Liver (tissue), 8 donors: ENCODE measurements at regions not wholly inside any gene's neighbourhood (a gene's known extent, or its start where the extent isn't known, plus 50 kb on each side); places are given as distances from the start of the nearest gene placed in this dataset.

Experiments
- DNase-seq: peaks from one replicate; pipeline ENCODE4 v3.0.0-alpha.2; 2017; ENCODE audit warnings: low spot score
- H3K27ac ChIP-seq, 2 donors: one replicate each; pipeline ENCODE4 v1.7.0; 2013; ENCODE audit warnings: inconsistent platforms in 2 of 2, low read length in 2 of 2, control low read depth in 1 of 2, low read depth in 1 of 2, mild to moderate bottlenecking in 1 of 2
- H3K27me3 ChIP-seq, 4 donors: one replicate each; pipeline versions ENCODE4 v1.6.1 to v1.7.0; 2013; ENCODE audit warnings: low read length in 3 of 4, inconsistent platforms in 1 of 4, mild to moderate bottlenecking in 1 of 4, moderate library complexity in 1 of 4; ENCODE audit not compliant: control insufficient read depth in 4 of 4, insufficient read depth in 4 of 4
- H3K36me3 ChIP-seq, 4 donors: one replicate each; pipeline versions ENCODE4 v1.6.1 to v1.7.0; 2013; ENCODE audit warnings: low read length in 3 of 4, mild to moderate bottlenecking in 3 of 4, low read depth in 1 of 4, moderate library complexity in 1 of 4; ENCODE audit not compliant: control insufficient read depth in 4 of 4, insufficient read depth in 3 of 4
- H3K4me1 ChIP-seq, 4 donors: one replicate each; pipeline versions ENCODE4 v1.6.1 to v1.7.0; 2013; ENCODE audit warnings: low read length in 3 of 4, mild to moderate bottlenecking in 3 of 4, moderate library complexity in 1 of 4; ENCODE audit not compliant: control insufficient read depth in 4 of 4, insufficient read depth in 4 of 4
- H3K4me3 ChIP-seq, 3 donors: one replicate each; pipeline versions ENCODE4 v1.6.1 to v1.7.0; 2013; ENCODE audit warnings: low read length in 3 of 3, control low read depth in 1 of 3, low read depth in 1 of 3, mild to moderate bottlenecking in 1 of 3
- H3K9ac ChIP-seq, 2 donors: one replicate each; pipeline ENCODE4 v1.7.0; 2013; ENCODE audit warnings: low read length in 2 of 2, mild to moderate bottlenecking in 2 of 2, moderate library complexity in 2 of 2, control low read depth in 1 of 2, low read depth in 1 of 2
- H3K9me3 ChIP-seq, 4 donors: one replicate each; pipeline versions ENCODE4 v1.6.1 to v1.7.0; 2013; ENCODE audit warnings: low read length in 3 of 4; ENCODE audit not compliant: control insufficient read depth in 4 of 4
- EGR1 ChIP-seq, 2 donors: IDR thresholded peaks; 2 replicates each; pipeline ENCODE4 v1.6.1; 2016 to 2018; ENCODE audit warnings: antibody characterized with exemption in 2 of 2, low read depth in 2 of 2
- FOXA1 ChIP-seq: IDR thresholded peaks from 2 replicates; pipeline ENCODE4 v1.6.1; 2016; ENCODE audit warnings: antibody characterized with exemption
- FOXA2 ChIP-seq: IDR thresholded peaks from 2 replicates; pipeline ENCODE4 v1.6.1; 2016; ENCODE audit warnings: antibody characterized with exemption
- GABPA ChIP-seq, 2 donors: IDR thresholded peaks in 1 of 2; conservative IDR thresholded peaks in 1 of 2; 2 replicates each; pipeline ENCODE4 v1.6.1; 2016; ENCODE audit warnings: antibody characterized with exemption in 2 of 2, mild to moderate bottlenecking in 1 of 2, moderate library complexity in 1 of 2
- HNF4A ChIP-seq, 2 donors: conservative IDR thresholded peaks; 2 replicates each; pipeline ENCODE4 v1.6.1; 2016; ENCODE audit warnings: antibody characterized with exemption in 2 of 2, mild to moderate bottlenecking in 2 of 2
- HNF4G ChIP-seq: IDR thresholded peaks from 2 replicates; pipeline ENCODE4 v1.6.1; 2016; ENCODE audit warnings: antibody characterized with exemption
- JUND ChIP-seq, 2 donors: IDR thresholded peaks; 2 replicates each; pipeline ENCODE4 v1.6.1; 2016; ENCODE audit warnings: antibody characterized with exemption in 2 of 2
- NR2F2 ChIP-seq: IDR thresholded peaks from 2 replicates; pipeline ENCODE4 v1.6.1; 2016; ENCODE audit warnings: antibody characterized with exemption
- RAD21 ChIP-seq, 2 donors: IDR thresholded peaks; 2 replicates each; pipeline ENCODE4 v1.6.1; 2016; ENCODE audit warnings: antibody characterized with exemption in 2 of 2, mild to moderate bottlenecking in 2 of 2
- RXRA ChIP-seq, 2 donors: IDR thresholded peaks; 2 replicates each; pipeline ENCODE4 v1.6.1; 2017 to 2018; ENCODE audit warnings: antibody characterized with exemption in 2 of 2, mild to moderate bottlenecking in 1 of 2
- SP1 ChIP-seq: IDR thresholded peaks from 2 replicates; pipeline ENCODE4 v1.6.1; 2018; ENCODE audit warnings: antibody characterized with exemption, mild to moderate bottlenecking
- TAF1 ChIP-seq: conservative IDR thresholded peaks from 2 replicates; pipeline ENCODE4 v1.6.1; 2016; ENCODE audit warnings: antibody characterized with exemption, mild to moderate bottlenecking
- YY1 ChIP-seq: IDR thresholded peaks from 2 replicates; pipeline ENCODE4 v1.6.1; 2016; ENCODE audit warnings: antibody characterized with exemption, mild to moderate bottlenecking
- WGBS: extraction: QIAGEN DNeasy Blood & Tissue Kit; methylation state at CpG from one replicate; pipeline ENCODE4 v1.1.7; 2013; 5-methylcytosine and 5-hydroxymethylcytosine counted together
- TF ChIP-seq, protein P1 (sequence below): IDR thresholded peaks from 2 replicates; pipeline ENCODE4 v1.6.1; 2016; ENCODE audit warnings: antibody characterized with exemption
- TF ChIP-seq, protein P2 (sequence below): fragments of 150-350 bp; IDR thresholded peaks from 2 replicates; pipeline ENCODE4 v1.5.1; 2017; ENCODE audit warnings: improper control_type of control experiment, low read depth, low read length; ENCODE audit not compliant: missing input control
- TF ChIP-seq, protein P3 (sequence below): IDR thresholded peaks from 2 replicates; pipeline ENCODE4 v1.6.1; 2016; ENCODE audit warnings: antibody characterized with exemption, mild to moderate bottlenecking
- TF ChIP-seq, protein P4 (sequence below): IDR thresholded peaks from 2 replicates; pipeline ENCODE4 v1.6.1; 2016; ENCODE audit warnings: antibody characterized with exemption
- TF ChIP-seq, protein P5 (sequence below): IDR thresholded peaks from 2 replicates; pipeline ENCODE4 v1.6.1; 2016; ENCODE audit warnings: antibody characterized with exemption
- donor health status: healthy.
- donor health status: healthy.
- donor health status: healthy.
- donor health status: healthy.
- donor health status: healthy.

DNA sequence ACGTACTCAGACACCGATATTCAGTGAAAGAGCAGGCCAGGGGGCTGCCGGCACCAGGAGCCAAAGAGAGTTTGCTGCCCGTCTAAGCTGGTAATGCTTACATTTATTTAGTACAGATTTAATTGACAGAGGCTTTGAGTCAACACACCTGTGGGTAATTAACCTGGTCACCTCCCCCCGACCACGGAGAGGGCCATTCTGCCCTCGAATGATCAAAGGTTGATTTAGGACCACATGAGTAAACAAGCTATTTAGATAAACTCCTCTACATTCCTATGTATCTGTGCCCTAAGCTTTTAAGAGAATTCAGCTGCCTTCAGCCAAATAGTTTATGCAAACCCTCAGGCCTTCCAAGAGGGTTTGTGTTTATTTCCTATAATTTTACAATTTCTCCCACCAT, 164.8 kb downstream of the IPMK start:
- Histone ChIP-seq H3K4me1 (no peaks in the 10 kb centered on the region), H3K27me3 (no peaks in the 10 kb centered on the region), H3K27ac (no peak overlapping the region), H3K4me3 (no peak overlapping the region), H3K36me3 (no peaks in the 10 kb centered on the region), H3K9ac (no peak overlapping the region), H3K9me3 (no peaks in the 10 kb centered on the region)
- no peak for DNase-seq
- 54% methylated on average over 7 of the region's 7 CpGs for WGBS
- no peak for TF ChIP-seq FOXA1
- no peak for TF ChIP-seq YY1
- TF ChIP-seq EGR1 (IDR thresholded peaks at IDR 0.05; ENCODE audit: low read depth in 2 of 2), result no peak
- TF ChIP-seq TAF1, result no peak
- no peak for TF ChIP-seq RXRA (IDR thresholded peaks at IDR 0.05)
- no peak for TF ChIP-seq SP1
- TF ChIP-seq, protein P1, sequence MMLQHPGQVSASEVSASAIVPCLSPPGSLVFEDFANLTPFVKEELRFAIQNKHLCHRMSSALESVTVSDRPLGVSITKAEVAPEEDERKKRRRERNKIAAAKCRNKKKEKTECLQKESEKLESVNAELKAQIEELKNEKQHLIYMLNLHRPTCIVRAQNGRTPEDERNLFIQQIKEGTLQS, result no peak
- TF ChIP-seq, protein P2, sequence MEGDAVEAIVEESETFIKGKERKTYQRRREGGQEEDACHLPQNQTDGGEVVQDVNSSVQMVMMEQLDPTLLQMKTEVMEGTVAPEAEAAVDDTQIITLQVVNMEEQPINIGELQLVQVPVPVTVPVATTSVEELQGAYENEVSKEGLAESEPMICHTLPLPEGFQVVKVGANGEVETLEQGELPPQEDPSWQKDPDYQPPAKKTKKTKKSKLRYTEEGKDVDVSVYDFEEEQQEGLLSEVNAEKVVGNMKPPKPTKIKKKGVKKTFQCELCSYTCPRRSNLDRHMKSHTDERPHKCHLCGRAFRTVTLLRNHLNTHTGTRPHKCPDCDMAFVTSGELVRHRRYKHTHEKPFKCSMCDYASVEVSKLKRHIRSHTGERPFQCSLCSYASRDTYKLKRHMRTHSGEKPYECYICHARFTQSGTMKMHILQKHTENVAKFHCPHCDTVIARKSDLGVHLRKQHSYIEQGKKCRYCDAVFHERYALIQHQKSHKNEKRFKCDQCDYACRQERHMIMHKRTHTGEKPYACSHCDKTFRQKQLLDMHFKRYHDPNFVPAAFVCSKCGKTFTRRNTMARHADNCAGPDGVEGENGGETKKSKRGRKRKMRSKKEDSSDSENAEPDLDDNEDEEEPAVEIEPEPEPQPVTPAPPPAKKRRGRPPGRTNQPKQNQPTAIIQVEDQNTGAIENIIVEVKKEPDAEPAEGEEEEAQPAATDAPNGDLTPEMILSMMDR, result no peak
- no peak for TF ChIP-seq NR2F2
- no peak for TF ChIP-seq JUND (IDR thresholded peaks at IDR 0.05)
- TF ChIP-seq GABPA (IDR thresholded peaks at IDR 0.05 in 1 of 2, conservative IDR thresholded peaks at IDR 0.05 in 1 of 2), result no peak
- TF ChIP-seq FOXA2, result no peak
- TF ChIP-seq, protein P3, sequence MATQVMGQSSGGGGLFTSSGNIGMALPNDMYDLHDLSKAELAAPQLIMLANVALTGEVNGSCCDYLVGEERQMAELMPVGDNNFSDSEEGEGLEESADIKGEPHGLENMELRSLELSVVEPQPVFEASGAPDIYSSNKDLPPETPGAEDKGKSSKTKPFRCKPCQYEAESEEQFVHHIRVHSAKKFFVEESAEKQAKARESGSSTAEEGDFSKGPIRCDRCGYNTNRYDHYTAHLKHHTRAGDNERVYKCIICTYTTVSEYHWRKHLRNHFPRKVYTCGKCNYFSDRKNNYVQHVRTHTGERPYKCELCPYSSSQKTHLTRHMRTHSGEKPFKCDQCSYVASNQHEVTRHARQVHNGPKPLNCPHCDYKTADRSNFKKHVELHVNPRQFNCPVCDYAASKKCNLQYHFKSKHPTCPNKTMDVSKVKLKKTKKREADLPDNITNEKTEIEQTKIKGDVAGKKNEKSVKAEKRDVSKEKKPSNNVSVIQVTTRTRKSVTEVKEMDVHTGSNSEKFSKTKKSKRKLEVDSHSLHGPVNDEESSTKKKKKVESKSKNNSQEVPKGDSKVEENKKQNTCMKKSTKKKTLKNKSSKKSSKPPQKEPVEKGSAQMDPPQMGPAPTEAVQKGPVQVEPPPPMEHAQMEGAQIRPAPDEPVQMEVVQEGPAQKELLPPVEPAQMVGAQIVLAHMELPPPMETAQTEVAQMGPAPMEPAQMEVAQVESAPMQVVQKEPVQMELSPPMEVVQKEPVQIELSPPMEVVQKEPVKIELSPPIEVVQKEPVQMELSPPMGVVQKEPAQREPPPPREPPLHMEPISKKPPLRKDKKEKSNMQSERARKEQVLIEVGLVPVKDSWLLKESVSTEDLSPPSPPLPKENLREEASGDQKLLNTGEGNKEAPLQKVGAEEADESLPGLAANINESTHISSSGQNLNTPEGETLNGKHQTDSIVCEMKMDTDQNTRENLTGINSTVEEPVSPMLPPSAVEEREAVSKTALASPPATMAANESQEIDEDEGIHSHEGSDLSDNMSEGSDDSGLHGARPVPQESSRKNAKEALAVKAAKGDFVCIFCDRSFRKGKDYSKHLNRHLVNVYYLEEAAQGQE, result no peak
- TF ChIP-seq, protein P4, sequence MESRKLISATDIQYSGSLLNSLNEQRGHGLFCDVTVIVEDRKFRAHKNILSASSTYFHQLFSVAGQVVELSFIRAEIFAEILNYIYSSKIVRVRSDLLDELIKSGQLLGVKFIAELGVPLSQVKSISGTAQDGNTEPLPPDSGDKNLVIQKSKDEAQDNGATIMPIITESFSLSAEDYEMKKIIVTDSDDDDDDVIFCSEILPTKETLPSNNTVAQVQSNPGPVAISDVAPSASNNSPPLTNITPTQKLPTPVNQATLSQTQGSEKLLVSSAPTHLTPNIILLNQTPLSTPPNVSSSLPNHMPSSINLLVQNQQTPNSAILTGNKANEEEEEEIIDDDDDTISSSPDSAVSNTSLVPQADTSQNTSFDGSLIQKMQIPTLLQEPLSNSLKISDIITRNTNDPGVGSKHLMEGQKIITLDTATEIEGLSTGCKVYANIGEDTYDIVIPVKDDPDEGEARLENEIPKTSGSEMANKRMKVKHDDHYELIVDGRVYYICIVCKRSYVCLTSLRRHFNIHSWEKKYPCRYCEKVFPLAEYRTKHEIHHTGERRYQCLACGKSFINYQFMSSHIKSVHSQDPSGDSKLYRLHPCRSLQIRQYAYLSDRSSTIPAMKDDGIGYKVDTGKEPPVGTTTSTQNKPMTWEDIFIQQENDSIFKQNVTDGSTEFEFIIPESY, result no peak
- TF ChIP-seq HNF4G, result no peak
- TF ChIP-seq, protein P5, sequence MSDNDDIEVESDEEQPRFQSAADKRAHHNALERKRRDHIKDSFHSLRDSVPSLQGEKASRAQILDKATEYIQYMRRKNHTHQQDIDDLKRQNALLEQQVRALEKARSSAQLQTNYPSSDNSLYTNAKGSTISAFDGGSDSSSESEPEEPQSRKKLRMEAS, result no peak
- no peak for TF ChIP-seq RAD21 (IDR thresholded peaks at IDR 0.05)
- TF ChIP-seq HNF4A (conservative IDR thresholded peaks at IDR 0.05), result no peak

DNA sequence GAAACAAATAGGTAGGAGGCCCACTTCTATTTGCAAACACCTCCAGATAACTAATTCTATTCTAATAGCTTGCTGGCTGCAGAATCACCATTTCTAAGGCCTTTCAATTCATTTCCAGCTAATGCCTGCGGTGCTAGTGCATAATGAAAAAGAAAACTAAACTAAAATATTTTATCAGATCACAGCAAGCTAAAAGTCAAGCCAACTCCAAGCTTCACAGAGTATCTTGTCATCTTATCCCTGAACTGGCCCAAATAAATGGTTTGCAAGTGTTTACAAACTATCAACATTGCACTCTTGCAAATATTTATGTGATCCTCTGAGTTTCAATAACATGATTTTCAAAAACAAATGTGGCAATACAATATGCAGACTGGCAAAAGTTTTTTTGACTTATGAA, 166.0 kb downstream of the IPMK start:
- Histone ChIP-seq H3K27ac (no peak overlapping the region), H3K9ac (no peak overlapping the region), H3K4me1 (no peaks in the 10 kb centered on the region), H3K27me3 (no peaks in the 10 kb centered on the region), H3K9me3 (no peaks in the 10 kb centered on the region), H3K4me3 (no peak overlapping the region), H3K36me3 (no peaks in the 10 kb centered on the region)
- 80% methylated on average over 1 of the region's 1 CpG for WGBS
- DNase-seq, result no peak
- TF ChIP-seq HNF4A (conservative IDR thresholded peaks at IDR 0.05) (no peak), HNF4G (no peak), GABPA (IDR thresholded peaks at IDR 0.05 in 1 of 2, conservative IDR thresholded peaks at IDR 0.05 in 1 of 2) (no peak), YY1 (no peak), NR2F2 (no peak), EGR1 (IDR thresholded peaks at IDR 0.05; ENCODE audit: low read depth in 2 of 2) (no peak), RAD21 (IDR thresholded peaks at IDR 0.05) (no peak), TAF1 (no peak), FOXA1 (no peak), FOXA2 (no peak), SP1 (no peak)
- TF ChIP-seq, protein P2, result no peak
- TF ChIP-seq, protein P5, result no peak
- TF ChIP-seq, protein P4, result no peak
